Glutamatergic neuron (in vitro differentiated cells): ENCODE measurements at regions not wholly inside any gene's neighbourhood (a gene's known extent, or its start where the extent isn't known, plus 50 kb on each side); places are given as distances from the start of the nearest gene placed in this dataset.
"Not testable (repeated sequence)": the region's sequence is repeated elsewhere in the genome, so short reads cannot be mapped to it uniquely, and the experiment has no call there.

ENCODE experiments used
- DNase-seq: peaks from one replicate; pipeline ENCODE4 v3.0.0; 2022
- H3K27ac Mint-ChIP-seq: one replicate; pipeline ENCODE4 v1.8.0; 2020; ENCODE audit warnings: mild to moderate bottlenecking, mixed read lengths, inconsistent platforms; ENCODE audit not compliant: unreplicated experiment
- H3K27me3 Mint-ChIP-seq: one replicate; pipeline ENCODE4 v1.8.0; 2020; ENCODE audit warnings: mild to moderate bottlenecking, moderate library complexity, mixed read lengths, inconsistent platforms; ENCODE audit not compliant: unreplicated experiment
- H3K36me3 Mint-ChIP-seq: one replicate; pipeline ENCODE4 v1.8.0; 2020; ENCODE audit warnings: mild to moderate bottlenecking, mixed read lengths, inconsistent platforms; ENCODE audit not compliant: unreplicated experiment
- H3K4me1 Mint-ChIP-seq: one replicate; pipeline ENCODE4 v1.8.0; 2020; ENCODE audit warnings: mild to moderate bottlenecking, low read depth, mixed read lengths, inconsistent platforms; ENCODE audit not compliant: unreplicated experiment
- H3K4me3 Mint-ChIP-seq: one replicate; pipeline ENCODE4 v1.8.0; 2020; ENCODE audit warnings: mild to moderate bottlenecking, mixed read lengths, inconsistent platforms; ENCODE audit not compliant: unreplicated experiment
- H3K9me3 Mint-ChIP-seq: one replicate; pipeline ENCODE4 v1.8.0; 2020; ENCODE audit warnings: mild to moderate bottlenecking, moderate library complexity, mixed read lengths, inconsistent platforms; ENCODE audit not compliant: unreplicated experiment
- CTCF ChIP-seq: fragments of 200-600 bp; sonication (generic); IDR thresholded peaks from one replicate; pipeline ENCODE4 v1.5.0; 2021; ENCODE audit not compliant: partially characterized antibody, unreplicated experiment

GRCh38 chr22:49400136-49400940, 427.3 kb downstream of the BRD1 start:
- TF ChIP-seq CTCF: no peak
- DNase-seq: no peak
- Mint-ChIP-seq H3K4me3 (no peak overlapping the region), H3K36me3 (peaks cover 6% of the 10 kb centered on the region), H3K27ac (no peak overlapping the region), H3K4me1 (no peaks in the 10 kb centered on the region), H3K9me3 (peaks cover 6% of the 10 kb centered on the region), H3K27me3 (peaks cover 6% of the 10 kb centered on the region)

- no peak for DNase-seq
- H3K4me3 Mint-ChIP-seq: no peak overlapping the region
- peaks cover 17% of the 10 kb centered on the region for H3K36me3 Mint-ChIP-seq
- peaks cover 7% of the 10 kb centered on the region for H3K9me3 Mint-ChIP-seq
- no peak overlapping the region for H3K27ac Mint-ChIP-seq
- no peaks in the 10 kb centered on the region for H3K27me3 Mint-ChIP-seq
- no peak for TF ChIP-seq CTCF
- no peaks in the 10 kb centered on the region for H3K4me1 Mint-ChIP-seq
These were observed 429.0 kb downstream of the BRD1 start for GRCh38 chr22:49398646-49399045.

GRCh38 chr22:49398115-49398514, 429.6 kb downstream of the BRD1 start:
- Mint-ChIP-seq H3K9me3 (peaks cover 9% of the 10 kb centered on the region), H3K36me3 (peaks cover 13% of the 10 kb centered on the region), H3K4me1 (no peaks in the 10 kb centered on the region), H3K4me3 (no peak overlapping the region), H3K27me3 (no peaks in the 10 kb centered on the region), H3K27ac (no peak overlapping the region)
- no peak for TF ChIP-seq CTCF
- no peak for DNase-seq

- Mint-ChIP-seq H3K36me3 (peaks cover 20% of the 10 kb centered on the region), H3K27ac (no peak overlapping the region), H3K27me3 (no peaks in the 10 kb centered on the region), H3K4me1 (no peaks in the 10 kb centered on the region), H3K4me3 (no peak overlapping the region), H3K9me3 (peaks cover 13% of the 10 kb centered on the region)
- no peak for TF ChIP-seq CTCF
- no peak for DNase-seq
These were observed 430.9 kb downstream of the BRD1 start for GRCh38 chr22:49396817-49397216.

GRCh38 chr22:49395617-49396016, 432.1 kb downstream of the BRD1 start:
- DNase-seq: no peak
- no peak for TF ChIP-seq CTCF

GRCh38 chr22:49395062-49395461, 432.6 kb downstream of the BRD1 start:
- Mint-ChIP-seq H3K9me3 (peaks cover 18% of the 10 kb centered on the region), H3K36me3 (peaks cover 20% of the 10 kb centered on the region)
- not testable (repeated sequence) for H3K27me3 Mint-ChIP-seq, H3K4me3 Mint-ChIP-seq, H3K4me1 Mint-ChIP-seq, DNase-seq, H3K27ac Mint-ChIP-seq

More at GRCh38 chr22:49395617-49396016, 432.1 kb downstream of the BRD1 start:
- peaks cover 18% of the 10 kb centered on the region for H3K9me3 Mint-ChIP-seq
- no peak overlapping the region for H3K4me3 Mint-ChIP-seq
- peaks cover 20% of the 10 kb centered on the region for H3K36me3 Mint-ChIP-seq
- no peak overlapping the region for H3K27ac Mint-ChIP-seq
- H3K27me3 Mint-ChIP-seq: no peaks in the 10 kb centered on the region
- H3K4me1 Mint-ChIP-seq: no peaks in the 10 kb centered on the region
